Activated CD4-positive, CD25-positive, alpha-beta regulatory T cell (primary cell): ENCODE measurements at regions not wholly inside any gene's neighbourhood (a gene's known extent, or its start where the extent isn't known, plus 50 kb on each side); places are given as distances from the start of the nearest gene placed in this dataset.
"Not testable (repeated sequence)": the region's sequence is repeated elsewhere in the genome, so short reads cannot be mapped to it uniquely, and the experiment has no call there.

Source experiments
- DNase-seq, 4 experiments: peaks; one replicate each; lab custom pipeline; 2025; lab: John Stamatoyannopoulos, UW

DNA sequence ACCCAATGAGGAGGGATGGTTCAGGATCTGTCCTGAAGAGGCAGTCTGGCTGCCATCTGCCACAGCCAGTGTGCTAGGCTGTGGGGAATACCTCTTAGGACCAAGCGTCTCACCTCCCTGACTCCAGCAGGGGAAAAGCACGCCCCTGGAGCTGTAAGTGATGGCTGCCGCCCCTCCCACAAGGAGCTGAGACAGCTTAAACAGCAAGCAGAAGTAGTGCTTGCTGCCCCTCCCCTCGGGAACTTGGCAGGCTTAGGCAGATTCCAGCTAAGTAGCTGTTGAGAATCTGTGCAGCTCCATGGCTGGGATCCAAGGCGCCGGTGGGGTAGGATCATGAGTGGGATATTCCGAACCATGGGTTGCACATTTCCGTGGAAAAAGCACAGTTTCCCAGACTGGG is 360.4 kb upstream of the MDGA2 start:
- no peak for DNase-seq

DNA sequence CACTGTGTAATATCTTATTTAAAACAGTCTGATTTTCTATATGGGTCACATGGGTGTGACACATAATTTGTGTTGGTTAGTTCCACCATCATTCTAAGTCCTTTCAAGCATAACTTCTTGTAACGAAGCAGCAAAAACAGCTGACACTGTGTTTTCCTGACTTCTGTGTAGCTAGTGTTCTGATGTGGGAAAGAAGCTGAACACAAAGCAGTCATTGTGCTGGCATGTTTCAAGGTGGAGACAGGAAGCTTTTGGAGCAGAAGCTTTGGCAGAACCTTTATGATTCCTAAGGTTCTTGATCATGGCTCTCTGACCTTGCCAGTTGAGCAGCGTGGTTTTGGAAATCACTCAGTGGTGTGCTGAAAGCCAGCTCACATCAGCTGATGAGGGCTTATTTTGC is 351.7 kb upstream of the MDGA2 start:
- DNase-seq, result no peak

DNA sequence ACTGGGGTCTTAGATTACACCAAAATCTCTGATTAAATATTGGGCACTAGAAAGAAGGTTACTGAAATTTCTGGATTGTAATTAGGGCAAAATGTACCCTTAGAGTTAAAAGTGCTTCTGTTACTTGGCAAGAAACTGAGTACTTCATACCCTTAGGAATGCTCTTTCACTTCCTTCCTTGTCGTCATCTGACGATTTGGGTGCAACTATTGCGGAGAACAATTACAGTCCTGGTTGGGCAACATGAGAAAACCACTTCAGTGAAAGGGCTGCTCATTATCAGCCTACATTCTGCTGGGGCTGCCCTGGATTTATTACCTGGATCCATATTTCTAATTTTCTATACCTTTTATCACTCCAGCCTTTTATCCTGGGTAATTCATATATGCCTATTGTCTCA is 348.5 kb upstream of the MDGA2 start:
- no peak for DNase-seq

DNA sequence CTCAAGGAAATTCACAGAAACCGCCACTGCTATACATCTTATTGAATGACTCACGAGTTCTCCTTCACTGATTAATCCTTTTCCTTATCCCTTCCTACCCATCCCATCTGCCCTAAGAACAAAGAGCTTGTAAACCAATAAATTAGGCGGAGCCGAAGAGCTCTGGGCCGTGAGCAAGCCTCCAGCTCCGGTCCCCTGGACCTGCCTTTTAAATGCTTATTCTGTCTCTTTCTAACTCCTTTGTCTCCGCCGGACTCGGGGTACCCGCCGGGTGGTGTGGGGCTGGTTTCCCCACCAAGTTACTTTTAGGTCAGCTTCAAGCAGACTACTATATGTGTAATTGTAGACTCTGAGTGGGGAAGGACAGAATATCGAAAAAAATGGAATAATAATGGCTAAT is 336.1 kb upstream of the MDGA2 start:
- DNase-seq, result not testable (repeated sequence)

DNA sequence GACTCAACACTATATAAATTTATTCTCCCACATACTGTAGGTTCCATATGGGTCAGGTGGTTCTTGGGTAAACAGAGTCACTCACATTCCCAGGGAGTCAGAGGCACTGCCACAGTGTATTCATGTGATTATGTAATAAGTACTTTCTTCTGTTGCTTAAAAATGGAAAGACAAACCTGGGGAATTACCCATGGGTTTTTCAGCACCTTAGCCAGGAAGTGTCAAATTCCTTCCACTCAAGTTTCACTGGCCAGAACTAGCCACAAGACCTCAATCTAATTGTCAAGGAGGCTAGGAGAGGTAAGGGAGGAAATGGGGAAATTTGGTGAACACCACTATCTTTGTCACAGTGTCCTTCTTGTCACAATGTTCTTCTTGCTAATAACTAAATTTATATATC is 333.2 kb upstream of the MDGA2 start:
- no peak for DNase-seq

DNA sequence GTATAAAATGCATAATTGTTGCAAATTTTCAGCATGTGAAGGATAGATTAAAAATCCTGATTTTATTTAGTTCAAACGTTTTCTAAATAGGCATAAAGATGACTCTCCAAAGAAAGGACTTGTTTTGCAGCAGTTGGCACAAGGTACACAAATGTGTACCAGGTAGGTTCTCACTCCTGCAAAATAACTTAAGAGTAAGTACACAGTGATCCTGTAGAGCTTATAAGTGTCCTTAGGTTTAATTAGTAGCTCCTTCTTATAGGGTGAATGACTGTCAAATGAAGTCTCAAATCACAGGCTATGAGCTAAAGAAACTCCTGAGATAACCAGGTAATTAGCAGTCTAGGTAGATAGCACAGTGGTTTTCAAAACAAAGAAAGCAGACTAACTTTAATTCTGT is 330.6 kb upstream of the MDGA2 start:
- no peak for DNase-seq

DNA sequence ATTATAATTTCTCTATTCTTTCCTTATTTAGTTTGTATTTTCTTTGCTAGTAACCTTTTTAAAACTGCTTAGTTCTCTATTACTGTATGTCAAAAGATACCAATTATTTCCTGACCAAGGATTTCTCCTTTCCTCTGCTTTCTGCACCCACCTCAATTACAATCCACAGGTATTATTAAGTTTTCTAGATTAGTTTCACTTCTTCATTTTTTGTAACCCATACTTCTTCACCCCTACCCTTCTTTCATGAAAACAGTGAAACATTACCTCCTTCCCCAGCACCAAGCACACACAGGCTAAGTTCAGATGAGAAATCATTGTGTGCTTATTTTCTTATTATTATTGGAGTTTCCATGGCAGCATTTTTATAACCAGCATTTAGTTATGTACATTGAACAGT is 318.5 kb upstream of the MDGA2 start:
- no peak for DNase-seq

DNA sequence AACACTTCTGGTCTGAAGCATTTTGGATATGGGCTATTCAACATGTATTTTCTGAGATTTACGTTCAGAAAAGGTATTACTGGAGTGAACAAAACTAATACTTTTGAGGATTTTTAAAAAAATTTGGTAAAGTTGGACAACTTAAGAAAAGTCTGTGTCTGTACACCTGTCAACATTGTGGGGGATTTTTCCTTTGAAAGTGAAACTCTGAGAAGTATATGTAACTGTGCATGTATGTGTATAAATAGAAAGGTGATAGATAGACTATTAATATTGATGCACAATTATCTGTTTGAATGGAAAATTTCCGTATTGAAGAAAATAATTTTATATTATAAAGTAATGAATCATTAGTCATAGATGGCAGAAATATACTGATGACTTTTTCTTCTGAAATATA is 312.8 kb upstream of the MDGA2 start:
- no peak for DNase-seq

DNA sequence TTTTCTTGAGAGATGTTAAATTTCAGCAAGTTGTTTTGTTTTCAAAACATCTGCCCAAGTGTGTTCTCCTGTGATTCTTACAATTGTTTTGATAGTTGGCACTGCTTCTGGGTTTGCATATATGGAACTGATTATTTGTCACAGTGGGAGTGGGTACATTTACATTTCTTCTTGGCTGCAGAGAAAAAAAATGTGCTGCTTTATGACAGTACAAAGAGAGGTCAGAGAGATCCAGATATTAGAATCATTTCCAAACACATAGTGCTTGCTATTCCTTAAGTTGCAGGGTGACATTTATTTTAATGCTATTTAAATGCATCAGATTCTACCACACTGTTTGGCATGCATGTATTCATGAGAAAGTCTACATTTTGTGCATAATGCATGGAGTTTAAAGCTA is 303.5 kb upstream of the MDGA2 start:
- DNase-seq, result no peak

DNA sequence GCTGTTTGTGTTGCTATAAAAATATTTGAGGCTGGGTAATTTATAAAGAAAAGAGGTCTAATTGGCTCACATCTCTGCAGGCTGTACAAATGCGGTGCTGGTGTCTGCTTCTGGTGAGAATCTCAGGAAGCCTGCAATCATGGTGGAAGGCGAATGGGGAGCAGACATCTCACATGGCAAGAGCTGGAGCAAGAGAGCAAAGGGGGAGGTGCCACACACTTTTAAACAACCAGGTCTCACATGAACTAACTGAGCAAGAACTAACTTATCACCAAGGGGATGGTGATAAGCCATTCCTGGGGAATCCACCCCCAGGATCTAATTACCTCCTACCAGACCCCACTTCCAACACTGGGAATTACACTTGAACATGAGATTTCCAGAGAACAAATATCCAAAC is 300.7 kb upstream of the MDGA2 start:
- DNase-seq, result no peak

DNA sequence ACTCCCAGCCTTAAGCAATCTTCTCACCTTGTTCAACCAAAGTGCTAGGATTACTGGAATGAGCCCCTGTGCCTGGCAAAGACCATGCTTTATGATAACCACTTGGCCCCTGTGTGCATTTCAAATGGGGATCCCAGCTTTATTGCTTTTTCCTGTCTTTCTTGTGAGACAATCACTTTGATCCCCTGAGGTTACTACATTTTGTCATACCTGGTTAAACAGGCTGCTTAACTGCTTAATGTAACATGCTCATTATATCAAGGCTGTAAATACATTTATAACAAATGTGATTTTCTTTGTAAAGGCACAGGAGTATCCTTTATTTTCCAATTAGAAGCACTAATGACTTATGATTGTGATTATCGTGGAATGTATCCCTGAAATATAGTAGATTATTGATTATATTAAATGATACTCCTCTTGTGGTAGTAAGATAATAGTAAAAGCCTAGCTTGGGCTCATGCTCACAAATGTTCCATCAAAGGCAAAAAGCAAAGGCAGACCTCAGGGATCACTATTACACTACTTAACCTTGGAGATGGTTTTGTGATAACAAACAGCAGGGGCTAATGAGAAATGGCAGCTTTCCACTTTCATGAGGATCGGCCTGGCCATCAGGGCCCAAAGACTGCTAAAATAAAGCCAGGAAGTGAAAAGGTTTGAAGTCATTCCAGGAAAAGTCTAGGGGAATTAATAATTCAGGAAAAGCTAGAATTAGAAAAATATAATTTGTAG is 290.8 kb upstream of the MDGA2 start:
- no peak for DNase-seq

DNA sequence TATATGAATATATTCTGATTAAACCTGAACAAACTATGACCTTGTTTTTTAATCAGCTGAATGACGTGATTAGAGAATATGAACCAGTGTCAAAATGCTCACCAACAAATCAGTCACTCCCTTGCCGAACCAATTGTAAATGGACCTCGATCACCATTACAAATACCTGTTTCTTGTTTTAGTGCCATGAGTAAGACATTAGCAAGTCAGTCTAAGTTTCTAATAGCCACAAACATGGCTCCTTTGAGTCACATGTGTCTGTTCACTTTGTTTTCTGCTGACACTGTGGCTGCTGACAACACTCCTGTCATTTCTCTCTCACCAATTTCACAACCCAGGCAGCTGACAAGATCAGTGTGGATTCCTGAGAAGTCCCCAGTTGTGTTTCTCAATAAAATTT is 286.2 kb upstream of the MDGA2 start:
- no peak for DNase-seq

DNA sequence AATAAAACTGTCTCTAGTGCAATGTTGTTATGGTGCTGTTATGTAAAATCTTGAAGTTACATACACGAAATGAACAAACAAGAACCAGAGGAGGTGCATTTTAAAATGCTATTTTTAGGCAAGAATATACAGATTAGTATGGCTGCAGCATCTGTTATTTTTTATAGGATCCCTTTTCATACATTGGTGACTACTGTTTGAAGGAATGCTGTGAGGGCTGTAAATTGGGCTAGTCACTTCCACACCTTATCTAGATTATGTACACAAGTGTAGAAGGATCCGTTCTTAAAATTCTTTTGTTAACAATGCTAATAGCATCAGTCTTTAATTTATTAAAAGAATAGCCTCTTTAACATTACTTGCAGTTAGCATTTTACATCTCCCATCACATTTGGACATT is 284.3 kb upstream of the MDGA2 start:
- no peak for DNase-seq

DNA sequence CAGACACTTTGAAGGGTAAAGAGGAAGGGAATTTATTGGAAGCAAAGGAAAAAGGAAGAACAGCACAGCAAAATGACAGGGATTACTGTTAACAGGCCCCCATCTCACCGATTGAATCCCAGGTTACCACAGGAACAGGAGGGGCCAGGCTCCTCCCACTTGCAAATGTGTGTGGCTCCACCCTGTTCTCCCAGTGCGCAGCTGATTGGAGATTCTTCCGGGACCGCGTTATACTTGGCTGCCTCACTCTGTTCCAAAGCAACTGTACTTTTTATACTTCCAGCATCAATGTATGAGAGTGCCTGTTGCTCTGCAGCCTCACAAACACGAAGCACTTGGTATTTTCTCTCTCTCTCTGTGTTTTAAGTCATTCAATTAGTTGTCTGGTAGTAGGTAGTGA is 273.6 kb upstream of the MDGA2 start:
- DNase-seq, result no peak

DNA sequence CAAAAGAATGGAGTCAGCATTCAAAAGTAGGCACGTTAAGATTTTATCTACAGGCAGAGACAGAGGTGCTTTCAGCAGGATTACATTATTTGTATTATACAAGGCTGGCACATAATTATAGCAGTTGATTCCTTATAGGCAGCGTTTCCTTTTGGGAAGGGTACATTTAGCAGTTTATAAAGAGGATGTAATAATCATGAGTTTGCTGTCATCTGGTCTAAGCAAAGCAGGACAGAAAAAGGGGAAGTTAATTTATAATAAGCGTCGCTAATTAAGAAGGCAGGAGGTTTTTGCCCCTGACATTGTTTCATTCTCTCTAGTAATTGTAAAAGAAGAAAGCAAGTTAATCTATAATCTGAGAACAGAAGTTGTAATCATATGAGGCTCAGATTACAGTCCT is 259.9 kb upstream of the MDGA2 start:
- DNase-seq, result no peak

DNA sequence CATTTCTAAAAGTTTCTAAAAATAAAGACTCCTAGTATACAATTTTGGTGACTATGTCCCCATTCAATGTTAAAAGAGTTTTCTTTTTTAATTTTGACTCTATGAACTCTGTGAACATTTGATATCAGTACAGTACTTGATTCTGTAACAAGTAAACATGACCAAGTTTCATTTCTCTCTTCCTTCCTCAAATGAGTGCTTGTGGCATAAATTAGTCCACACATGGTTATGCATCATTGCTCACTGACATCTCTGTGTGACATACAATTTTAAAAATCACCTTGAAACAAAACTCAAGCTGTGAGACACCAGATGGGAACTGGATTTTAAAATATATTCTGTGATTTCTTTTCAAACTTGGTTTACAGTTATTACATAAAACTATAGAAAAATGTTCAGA is 253.9 kb upstream of the MDGA2 start:
- DNase-seq, result no peak

DNA sequence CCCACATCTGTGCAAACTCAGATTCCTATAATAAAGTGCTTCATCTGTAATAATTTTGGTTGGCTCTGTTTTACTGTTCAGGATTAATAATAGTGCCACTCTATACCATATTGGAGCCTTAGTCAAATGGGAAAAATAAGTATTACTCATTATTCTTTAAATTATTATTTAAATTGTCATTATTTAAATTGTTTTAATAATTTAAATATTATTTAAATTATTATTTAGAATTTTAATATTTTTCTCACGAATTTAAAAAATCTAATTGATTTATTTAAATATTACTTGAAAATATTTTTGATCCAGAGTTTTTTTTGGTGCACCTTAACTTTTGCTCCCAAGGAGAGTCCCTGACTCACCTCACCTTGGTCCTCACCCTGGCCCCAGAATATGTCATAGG is 245.7 kb upstream of the MDGA2 start:
- no peak for DNase-seq

DNA sequence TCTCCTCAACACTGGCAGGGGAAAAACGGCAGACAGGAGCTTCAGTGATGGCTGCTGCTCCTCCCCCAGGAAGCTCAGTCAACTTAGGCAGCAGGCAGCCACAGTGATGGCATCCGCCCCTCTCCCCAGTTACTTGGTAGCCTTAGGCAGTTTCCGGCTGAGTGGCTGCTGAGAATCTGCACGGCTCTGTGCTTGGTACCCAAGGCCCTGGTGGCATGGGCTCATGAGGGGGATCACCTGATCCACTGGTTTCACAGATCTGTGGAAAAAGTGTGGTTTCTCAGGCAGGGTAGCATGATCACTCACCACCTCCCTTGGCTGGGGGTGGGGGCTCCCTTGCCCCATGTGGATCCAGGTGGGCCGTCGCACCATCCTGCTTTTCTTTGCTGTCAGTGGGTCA is 244.6 kb upstream of the MDGA2 start:
- DNase-seq, result no peak

DNA sequence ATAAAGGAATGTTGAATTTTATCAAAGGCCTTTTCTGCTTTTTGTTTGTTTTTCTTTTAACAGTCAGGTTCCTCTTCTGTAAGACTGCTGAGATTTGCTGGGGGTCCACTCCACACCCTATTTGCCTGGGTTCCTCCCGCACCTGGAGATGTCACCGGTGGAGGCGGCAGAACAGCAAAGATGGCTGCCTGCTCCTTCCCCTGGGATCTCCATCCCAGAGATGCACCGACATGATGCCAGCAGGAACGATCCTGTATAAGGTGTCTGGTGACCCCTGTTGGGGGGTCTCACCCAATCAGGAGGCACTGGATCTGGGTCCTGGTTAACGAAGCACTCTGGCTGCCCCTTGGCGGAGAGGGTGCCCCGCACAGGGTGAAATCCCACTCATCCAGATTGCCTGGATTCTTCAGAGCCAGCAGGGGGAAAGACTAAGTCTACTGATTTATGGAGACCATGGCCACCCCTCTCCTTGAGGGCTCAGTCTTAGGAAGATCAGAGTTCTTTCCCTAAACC is 244.0 kb upstream of the MDGA2 start:
- no peak for DNase-seq

DNA sequence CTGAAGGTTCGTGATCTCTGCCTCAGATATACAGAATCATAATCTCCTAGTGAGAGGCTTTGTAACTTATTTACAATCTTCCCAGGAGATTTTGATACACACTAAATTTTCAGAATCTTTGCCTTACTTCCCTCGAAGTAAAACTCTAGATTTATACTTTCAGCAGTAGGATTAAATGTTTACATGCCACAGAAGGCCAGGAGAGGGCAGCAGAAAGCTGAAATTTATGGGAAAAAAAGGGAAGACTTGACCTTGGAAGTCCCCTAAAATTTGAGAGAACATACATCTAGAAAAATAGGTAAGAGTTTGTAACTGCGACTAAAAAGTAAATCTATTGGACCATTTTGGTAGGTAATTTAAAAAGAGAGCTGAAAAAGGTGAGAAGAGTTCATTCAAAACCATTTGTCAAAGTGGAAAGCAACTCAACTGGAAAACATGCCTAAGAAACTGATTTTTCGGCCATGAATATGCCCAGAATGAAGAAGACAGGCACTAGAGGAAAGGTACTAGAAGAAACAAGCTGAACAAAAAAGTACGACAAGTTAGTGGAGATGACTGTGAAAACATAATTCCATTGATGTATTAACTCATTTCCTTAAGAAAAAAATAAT is 242.0 kb upstream of the MDGA2 start:
- DNase-seq, result no peak

DNA sequence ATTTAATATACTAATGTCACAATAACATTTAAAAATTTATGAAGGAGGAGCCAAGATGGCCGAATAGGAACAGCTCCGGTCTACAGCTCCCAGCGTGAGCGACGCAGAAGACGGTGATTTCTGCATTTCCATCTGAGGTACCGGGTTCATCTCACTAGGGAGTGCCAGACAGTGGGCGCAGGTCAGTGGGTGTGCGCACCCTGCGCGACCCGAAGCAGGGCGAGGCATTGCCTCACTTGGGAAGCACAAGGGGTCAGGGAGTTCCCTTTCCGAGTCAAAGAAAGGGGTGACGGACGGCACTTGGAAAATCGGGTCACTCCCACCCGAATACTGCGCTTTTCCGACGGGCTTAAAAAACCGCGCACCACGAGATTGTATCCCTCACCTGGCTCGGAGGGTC is 225.7 kb upstream of the MDGA2 start:
- DNase-seq, result not testable (repeated sequence)

DNA sequence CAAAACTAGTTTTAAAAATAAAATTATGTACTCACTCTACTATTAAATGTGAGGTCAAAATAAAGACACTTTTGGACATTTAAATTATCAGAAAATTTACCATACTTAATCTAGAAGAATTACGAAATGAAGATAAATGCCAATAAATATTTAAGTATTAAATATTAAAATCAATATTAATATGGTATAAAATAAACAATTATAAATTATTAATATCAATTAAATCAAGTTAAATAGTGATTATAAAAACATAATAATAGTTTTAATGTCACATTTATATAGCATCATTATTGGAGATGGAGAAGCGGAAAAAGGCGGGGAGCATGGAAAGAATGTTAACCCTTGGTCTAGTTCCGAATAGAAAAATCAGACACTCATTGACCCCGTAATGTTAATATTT is 224.3 kb upstream of the MDGA2 start:
- DNase-seq, result no peak

DNA sequence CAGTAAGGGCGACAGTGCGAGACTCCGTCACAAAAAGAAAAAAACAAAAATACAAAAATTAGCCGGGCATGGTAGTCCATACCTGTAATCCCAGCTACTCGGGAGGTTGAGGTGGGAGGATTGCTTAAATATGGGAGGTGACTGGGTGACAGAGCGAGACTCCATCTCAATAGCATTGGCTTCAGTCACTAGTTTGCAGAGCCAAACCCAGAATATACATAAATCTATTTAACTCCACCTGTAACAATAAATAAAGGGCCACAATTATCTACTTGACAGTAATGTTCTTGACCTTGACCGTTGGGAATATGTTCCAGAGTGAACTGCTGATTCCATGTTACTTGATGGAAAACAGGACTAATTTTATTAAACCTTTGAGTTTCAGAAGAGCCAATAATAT is 198.9 kb upstream of the MDGA2 start:
- DNase-seq, result no peak

DNA sequence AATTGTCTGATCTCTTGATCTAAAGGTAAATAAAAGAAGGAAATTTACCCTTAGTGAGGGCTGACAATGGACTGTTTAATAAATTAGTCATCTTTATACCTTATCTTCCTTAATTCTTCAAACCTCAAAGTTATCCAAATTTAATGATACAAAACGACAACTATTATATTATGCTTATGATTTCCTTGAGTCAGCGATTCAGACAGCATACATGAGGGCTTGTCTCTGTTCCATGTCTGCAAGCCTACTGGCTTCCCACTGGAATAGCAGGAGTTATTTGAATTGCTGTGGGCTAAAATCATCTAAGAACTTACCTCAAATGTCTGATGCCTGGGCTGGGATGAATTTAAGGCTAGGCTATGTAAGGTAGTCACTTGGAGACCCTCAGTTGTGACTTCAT is 197.2 kb upstream of the MDGA2 start:
- no peak for DNase-seq
